T1000 (cell line): ENCODE measurements at regions not wholly inside any gene's neighbourhood (a gene's known extent, or its start where the extent isn't known, plus 50 kb on each side); places are given as distances from the start of the nearest gene placed in this dataset.

Experiments
- DNase-seq: peaks from one replicate; lab custom pipeline; 2025; ENCODE audit warnings: mixed read lengths; lab: John Stamatoyannopoulos, UW

DNA sequence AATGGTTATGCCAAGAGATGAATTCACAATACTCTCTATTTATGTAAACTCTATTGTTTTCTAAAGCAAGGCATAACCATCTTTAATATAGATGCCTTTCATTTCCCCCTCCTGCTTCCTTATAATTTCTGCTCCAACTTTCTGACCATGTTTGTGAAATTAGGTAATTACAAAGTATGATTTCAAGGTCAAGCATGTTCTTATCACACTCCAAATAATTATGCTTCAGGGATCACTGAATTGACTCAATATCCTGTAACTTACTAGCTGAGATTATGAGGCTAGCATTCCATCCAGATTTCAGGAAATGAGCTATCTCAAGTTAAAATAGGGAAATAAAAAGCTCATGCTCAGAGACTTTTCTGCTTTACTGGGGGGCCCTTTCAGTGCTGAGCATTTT, 655.9 kb upstream of the IGFBP3 start:
- no peak for DNase-seq

DNA sequence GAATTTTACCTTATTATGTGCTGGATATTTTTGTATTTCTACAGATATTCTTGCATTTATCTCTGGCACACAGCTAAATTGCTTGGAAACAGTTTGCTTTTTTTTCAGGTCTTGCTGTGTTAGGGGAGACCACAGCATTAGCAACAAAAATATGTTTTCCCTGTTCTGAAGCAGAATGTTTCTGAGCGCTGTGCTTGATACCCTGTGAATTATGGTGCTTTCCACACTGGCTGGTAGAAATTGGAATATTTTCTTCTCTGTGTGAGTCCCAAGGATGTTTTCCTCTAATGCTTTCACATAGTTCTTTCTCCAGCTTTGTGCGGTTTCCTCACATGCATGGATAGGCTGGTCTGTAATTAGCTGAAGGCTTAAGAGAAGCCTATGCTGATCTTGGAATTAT, 651.6 kb upstream of the IGFBP3 start:
- no peak for DNase-seq

DNA sequence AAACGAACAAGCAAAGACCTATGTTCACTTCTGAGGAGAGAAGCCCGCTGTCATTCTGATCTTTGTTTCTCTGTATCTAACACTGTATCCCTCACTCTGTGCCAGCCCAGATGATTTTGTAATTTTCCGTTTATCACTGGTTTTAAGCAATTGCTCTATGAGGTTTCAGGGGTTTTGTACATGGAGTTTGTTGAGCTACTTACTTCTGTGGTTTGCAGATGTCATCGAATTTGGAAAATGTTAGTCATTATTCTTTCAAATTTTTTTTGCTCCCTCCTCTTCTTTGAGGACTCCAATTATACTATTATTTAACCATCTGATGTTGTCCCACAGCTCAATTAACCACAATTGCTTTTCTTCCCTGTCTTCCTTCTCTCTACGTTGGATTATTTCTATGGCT, 650.9 kb upstream of the IGFBP3 start:
- DNase-seq, result no peak

DNA sequence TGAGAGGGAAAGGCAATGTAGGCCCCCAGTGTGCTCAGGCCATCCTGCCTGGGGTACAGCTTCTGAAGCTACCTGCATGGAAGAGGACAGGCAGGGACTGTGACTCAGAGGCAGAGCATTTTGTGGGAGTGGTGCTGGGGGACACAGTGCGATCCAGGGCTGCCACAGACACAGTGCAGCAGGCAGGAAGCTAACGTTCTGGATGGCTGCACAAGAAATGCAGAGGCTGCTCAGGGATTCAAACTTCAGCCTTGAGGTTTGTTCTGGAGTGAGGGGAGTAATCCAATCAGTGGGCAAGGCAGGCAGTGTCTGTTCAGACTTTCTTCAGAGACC, 648.0 kb upstream of the IGFBP3 start:
- no peak for DNase-seq

DNA sequence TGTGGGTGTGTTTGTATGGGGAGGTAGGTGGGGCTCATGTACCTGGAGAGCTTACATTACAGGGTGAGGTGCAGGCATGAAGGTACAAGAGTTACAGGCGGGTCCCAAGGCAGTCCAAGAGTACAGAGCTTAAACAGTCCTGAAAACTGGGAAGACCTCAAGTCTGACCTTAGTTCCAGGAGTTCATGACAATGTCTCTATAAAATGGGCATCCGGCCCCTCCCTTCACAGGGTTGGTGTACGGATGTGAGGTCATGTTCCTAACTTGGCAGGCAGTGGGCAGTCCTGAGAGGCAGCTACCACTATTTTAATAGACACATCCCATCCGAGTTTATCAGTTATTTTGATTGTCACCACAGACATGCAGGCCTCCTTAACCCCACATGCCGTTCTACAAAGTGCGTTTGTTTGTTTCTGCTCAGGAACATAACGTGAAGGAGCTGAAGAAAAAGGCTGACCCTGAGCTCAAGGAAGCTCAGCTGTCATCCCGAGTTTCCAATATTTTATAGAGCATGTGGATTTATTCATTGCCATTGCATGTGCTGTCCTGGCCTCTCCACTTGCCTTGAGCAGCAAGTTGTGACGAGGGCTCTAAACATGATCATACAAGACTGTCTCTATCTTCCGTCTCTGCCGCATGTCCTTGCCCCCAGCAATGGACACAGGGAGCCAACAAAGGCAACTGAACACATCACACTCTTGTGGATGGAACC, 647.5 kb upstream of the IGFBP3 start:
- DNase-seq, result no peak

DNA sequence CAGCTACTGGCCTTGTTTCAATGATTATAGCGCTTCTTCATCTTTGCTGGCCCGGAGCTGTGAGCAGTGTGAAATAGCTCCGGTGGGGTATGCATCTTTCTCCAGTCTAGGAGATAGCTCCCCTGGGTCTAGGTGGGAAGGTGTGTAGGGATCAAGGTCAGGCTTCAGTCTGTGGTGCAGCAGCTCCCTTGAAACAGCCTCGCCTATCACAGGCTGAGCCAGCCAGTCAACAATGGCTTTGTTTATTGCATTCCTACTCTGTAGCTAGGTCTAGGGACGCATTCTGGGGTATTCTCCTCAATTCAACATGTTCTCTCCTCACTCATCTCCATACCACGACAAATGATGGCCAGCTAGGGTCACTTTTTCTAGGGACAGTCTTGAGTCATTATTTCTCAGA, 646.8 kb upstream of the IGFBP3 start:
- no peak for DNase-seq

DNA sequence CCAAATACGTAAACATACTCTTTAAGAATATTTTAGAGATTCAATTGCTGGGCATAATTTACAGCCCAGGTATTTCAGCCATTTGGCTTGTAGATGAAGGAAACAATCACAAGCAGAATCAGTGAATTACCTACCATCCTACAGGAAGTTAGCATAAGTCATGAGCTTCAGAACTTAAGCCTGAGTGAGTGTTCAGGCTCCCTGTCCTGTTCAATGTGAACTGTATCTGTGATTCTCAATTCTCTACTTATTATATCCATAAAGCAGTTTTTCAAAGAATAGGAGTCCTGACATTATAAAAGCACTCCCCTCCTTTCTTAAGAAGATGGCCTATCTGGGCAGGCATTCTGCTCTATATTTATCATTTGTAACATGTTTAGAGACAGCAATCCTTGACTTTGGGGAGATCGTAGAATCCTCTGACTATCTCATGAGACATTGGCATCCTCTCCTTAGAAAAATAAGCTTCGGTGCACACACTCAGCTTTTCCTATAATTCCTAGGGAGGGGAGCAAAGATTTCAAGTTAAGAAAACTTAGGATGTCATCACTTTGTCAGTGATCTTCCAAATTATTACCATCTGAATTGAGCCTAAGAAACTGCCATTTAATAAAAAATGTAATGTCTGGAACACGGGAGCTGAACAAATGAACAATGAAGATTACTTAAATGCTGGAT, 645.2 kb upstream of the IGFBP3 start:
- DNase-seq, result no peak

DNA sequence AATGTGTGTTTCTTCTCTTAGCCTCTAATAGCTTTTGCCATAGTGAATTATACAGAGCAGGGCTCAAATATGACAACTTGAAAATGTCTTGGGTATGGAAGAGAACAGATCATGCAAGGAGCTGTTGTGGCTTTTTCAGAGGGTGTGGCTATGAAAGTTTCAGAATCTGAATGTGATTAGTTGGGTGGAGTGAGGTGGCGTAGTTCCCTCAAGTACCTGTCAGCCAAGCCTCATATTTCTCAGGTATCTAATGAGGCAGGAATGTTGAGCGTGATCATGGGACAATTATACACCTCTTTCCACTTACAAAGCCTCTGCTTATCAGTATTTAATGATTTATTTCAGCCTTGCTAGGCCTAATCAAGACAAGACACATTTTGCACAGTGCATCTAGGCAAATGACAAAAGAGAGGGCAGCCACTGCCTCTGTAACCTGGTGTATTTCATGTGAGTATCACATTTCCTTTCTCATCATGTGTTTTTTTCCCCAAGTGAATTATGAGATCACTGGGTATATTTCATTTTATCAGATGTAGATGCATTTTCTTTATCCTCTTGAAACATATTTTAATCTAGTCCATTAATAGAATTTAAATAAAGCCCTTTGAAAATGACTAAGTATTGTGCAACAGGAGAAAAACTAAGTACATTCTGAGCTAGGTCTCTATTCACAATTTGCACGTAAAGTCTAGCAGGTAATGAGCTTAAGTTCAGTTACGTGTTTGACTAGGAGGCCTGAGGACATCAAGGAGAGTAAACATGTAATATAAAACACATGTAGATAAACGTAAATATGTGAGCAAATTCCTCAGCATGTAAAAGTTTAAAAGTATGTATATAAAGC, 644.4 kb upstream of the IGFBP3 start:
- DNase-seq, result no peak

DNA sequence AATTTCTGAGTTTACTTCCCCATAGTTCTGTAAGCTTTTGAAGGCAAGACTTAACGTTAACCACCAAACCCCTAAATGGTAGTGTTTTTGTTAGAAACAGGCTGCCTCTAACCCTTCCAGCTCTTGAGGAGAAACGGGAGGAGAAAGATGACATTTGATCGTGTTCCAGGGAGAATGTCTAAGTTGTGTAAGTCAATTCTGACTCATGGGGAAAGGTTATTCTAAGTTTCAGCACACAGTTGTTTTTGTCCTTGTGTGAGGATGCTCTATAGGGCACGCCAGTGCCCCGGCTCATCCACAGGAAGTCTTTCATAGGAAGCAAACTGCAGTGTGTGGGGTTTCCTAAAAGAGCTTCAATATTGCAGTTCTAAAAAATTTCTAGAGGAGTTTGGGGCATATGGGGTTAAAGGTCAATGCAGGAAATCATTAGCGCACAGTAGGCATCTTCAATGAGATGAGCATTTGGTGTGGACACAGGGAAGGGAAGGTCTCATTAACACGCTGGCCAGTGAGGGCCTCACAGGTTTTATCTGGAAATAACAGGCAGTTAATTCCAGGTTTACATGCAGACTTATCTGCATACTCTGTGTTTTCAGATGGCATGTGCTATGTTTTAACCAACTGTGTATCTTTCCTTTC, 638.2 kb upstream of the IGFBP3 start:
- DNase-seq, result no peak

DNA sequence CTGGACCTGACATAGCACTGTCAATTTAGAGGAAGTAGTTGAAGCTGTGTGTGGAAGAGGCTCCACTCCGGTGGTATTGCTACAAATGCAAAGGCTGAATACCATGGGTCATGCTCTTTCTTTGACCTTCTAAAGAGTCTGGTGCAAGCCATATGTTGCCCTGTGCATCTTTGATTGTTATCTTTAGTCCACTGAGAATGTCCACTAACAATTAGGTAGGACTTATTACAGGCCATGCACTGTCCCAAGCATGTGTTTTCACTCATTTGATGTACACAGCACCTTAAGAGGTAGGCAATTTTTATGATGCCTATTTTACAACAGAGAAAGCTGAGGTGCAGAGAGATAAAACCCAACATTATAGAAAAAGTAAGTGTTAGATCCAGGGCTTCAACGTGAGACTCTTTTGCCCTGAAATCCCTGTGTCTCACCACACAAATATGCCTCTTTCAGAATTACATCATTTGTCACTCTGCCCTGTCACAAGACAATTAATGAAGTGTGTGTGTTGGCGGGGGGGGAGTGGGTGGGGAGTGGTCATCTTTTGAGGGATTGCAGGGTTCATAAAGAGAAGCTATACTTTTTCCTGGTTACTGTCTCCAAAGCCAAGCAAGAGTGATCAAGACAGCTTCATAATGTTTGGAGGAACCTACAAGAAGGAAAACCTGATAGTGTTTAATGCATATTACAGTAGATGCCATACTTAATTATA, 637.6 kb upstream of the IGFBP3 start:
- no peak for DNase-seq

DNA sequence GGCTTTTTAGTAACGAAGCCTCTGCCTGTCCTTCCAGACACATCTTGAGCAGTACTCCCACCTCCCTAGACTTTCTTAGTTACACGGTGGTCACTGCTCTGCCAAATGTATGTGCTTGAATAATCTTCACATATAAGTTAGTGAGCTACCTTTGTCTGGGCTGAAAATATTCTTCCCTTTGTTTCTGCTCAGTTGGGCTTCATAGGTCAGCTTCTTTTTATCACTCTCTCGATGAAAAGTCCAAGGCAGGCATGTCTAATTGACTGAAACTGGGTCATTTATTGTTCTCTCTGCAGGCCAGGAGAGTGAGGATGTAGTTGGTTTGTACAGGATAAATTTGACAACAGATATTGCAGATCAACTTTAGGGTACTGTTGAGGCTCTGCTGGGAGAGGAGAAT, 636.7 kb upstream of the IGFBP3 start:
- no peak for DNase-seq

DNA sequence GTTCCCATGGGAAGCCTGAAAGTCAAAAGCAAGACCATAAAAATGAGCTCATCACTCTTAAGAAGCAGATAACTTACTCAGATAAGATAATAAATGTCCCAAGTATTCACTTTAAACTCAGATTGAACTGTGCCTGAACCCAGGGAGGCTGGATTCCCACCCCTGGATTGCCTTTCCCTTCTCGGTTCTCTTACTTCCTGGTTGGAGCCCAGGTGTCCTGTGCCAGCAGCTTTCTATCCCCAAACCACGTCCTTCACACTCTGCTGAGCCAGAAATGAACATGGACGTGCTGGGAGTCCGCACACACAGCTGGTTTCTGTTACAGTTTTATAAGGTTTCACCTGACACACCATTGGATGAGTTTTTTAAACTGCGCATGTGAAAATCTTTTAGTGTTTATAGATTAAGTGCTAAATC, 636.2 kb upstream of the IGFBP3 start:
- no peak for DNase-seq

DNA sequence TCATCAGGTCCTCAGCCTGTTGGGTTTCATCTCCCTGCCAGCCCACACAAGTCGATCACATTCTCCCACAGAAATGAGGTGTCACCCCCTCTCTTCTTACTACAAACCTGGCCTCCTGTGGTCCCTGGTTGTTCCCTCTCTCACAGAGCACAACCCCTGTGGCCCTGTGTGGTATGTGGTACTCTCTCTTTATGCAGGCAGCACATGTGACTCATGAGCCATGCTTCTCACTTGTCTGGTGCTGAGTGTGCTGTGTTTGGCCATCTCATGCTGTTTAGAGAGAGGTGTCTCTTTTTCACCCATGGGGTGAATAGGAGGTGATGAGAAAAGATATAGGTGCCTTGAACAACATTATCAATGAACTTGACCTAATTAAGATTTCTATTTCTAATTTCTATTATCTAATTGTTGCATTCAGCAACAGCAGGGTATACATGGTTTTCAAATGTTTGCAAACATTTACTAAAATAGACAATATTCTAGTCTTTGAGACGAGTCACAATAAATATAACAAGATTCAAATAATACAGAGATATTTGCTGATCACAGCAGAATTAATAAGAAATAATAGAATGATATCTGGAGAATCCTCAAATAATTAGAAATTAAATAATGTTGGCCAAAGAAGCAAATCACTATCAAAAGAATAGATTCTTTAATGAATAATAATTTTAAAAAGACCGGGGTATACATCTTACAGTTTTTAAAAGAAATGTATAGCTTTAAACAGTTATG, 633.8 kb upstream of the IGFBP3 start:
- no peak for DNase-seq

DNA sequence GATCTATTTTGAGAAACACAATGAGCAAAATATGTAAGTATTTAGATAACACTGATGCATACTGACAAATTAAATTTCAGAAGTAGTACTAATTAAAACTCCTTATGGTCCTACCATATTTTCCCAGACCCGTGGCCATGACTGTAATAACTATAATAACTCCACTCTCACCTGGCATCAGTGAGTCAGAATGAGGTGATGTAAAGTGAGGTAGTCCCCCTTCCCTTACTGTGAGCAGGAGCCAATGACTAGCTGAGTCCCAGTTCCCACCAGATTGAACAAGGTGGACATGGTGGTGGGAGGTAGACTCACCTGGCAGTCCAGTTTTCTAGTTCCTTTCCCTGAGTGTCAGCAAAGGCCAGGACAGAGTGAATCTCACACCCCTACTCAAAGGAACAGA, 630.5 kb upstream of the IGFBP3 start:
- no peak for DNase-seq

DNA sequence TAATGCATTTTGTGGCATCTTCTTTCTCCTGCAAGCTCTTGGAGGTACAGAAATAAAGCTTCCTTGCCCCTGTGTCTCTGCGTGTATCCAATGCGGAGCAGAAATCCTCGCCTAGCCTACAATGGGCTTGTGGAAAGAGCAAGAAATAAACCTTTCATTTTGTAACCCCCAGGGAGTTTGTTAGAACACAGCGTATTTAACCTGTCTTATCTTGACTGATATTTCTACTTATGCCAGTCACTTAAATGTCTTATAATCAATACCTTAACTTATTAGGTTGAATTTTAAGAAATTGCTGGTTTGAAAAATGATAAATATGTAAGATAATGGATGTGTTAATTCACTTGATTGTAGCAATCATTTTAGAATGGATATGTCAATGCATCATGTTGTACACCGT, 629.8 kb upstream of the IGFBP3 start:
- DNase-seq, result no peak

DNA sequence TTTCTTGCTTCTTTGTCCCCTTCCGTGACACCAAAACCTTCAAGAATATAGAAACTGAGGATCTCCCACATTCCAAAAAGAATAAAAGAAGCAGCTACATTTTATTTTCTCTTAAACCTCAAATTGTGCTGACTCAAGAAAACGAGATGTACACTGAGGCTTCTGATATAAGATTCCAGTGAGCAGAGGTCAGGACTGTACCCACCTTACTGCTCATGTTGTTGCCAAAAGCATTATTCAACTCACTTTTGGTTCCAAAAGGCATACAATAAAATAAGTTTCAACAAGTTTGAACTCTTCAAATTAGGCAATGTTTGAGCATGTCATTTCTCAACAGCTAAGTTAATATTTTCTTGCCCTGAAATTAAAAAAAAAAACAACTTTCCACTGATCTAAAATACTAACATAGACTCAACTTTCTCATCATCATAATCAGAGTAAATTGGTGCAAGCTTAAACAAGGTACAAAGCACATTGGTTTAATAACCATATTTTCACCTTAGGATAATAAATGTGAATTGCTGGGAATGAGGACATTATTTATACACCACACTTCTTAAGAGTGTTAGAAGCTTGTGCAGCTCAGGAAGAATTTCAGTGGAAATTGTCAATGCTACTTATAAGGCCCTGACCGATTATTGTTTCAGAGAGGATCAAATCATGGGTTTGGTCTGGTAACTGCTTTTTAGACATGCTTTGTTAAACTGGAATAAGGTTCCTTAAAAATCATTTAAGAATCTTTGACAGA, 629.0 kb upstream of the IGFBP3 start:
- no peak for DNase-seq

DNA sequence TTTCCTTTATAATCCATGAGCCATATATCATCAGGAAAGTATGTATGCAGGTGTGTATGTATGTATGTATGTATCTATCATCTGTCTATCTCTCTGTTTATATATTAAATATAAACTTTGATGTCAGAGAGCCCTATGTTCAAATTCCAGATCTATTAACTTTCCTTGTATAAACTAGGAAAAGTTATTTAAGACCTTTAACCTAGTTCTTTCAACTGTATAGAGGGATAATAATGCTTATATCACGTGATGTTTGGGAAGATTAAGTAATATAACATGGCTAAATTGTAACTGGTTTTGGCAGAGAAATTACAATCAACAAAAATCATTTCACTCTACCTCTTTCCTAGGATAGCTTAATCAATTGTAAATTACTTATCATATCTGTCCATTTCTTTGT, 628.3 kb upstream of the IGFBP3 start:
- DNase-seq, result no peak

DNA sequence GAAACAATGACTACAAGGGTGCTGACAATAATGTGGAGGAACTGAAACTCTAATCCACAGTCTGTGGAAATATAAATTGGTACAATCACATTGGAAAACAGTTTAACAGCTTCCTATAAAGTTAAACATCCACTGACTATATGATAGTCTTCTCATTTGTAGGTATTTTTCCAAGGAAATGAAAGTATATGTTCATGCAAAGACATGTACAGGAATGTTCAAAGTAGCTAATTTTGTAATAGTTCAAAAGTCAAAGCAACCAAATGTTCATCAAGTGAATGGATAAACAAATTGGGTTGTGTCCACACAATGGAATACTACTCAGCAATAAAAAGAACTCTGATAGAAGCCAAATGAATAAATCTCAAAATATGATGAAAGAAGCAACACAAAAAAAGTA, 626.0 kb upstream of the IGFBP3 start:
- no peak for DNase-seq

DNA sequence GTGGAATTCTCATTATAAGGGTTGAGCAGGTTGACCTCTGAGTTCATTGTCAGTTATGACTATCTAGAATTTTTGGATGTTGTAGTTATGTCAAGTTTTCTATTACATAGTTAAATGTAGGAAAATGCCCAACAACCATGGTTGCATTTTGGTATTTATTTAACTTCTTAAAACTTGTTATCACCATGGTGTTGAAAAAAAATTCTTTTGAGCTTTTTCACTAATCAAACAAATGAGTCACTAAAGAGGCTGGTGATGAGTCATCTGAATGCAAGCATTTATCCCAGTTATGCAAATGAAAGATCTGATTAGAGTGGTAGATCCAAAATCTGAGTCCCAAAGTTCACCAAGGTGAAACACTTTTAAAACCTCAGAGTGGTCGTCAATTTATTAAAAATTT, 624.7 kb upstream of the IGFBP3 start:
- no peak for DNase-seq

DNA sequence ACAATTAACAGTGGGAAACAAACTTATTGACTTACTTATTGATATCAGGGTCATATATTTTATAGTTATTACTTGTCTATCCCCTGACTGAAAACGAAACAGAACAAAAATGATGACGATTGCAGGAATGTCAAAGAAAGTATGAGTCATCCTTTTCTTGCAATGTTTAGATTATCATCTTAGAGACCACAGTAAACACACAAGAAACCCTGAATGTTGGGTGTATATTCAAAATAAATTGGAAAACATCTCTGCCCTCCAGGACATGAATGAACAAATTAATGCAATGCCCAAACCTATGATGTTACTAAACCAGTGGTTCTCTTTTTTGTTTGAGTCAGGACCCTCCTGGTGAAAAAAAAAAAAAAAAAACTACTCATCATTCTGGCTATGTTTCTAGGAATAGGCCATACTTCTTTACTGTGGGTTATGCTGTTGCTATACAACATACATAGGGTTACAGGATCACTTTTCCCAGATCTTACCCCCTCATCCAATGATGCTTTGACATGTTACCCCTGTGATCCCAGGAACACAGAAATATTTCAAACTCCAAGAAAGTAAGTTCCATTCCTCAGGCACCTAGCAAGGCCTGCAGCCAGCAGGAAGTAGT, 623.4 kb upstream of the IGFBP3 start:
- no peak for DNase-seq
